Gastrocnemius medialis (tissue), 4 donors: ENCODE measurements at regions not wholly inside any gene's neighbourhood (a gene's known extent, or its start where the extent isn't known, plus 50 kb on each side); places are given as distances from the start of the nearest gene placed in this dataset.

ENCODE experiments used
- ATAC-seq, 2 donors: fragments of 150-250 bp; one replicate each; pipeline ENCODE4 v1.9.1; 2016
- DNase-seq, 2 donors: peaks; one replicate each; pipeline ENCODE4 v3.0.0-alpha.2; 2019
- H3K27ac ChIP-seq, 4 donors: fragments of 200-600 bp; sonication (generic); 1 replicate in 1 of 4; 2 replicates in 3 of 4; pipeline ENCODE4 v1.5.1; 2016 to 2018; ENCODE audit warnings: mild to moderate bottlenecking in 2 of 4, moderate library complexity in 1 of 4
- H3K27me3 ChIP-seq, 3 donors: fragments of 200-600 bp; sonication (generic) in 2 of 3; 1 replicate in 1 of 3; 2 replicates in 2 of 3; pipeline versions ENCODE4 v1.5.1 to v1.6.0; 2016 to 2019; ENCODE audit warnings: mild to moderate bottlenecking in 1 of 3, moderate library complexity in 1 of 3
- H3K36me3 ChIP-seq, 2 donors: fragments of 200-600 bp; sonication (generic) in 1 of 2; one replicate each; pipeline ENCODE4 v1.5.1; 2017 to 2018
- H3K4me1 ChIP-seq, 2 donors: fragments of 200-600 bp; sonication (generic) in 1 of 2; one replicate each; pipeline ENCODE4 v1.5.1; 2016 to 2017; ENCODE audit warnings: mild to moderate bottlenecking in 2 of 2
- H3K4me3 ChIP-seq, 4 donors: fragments of 200-600 bp; sonication (generic) in 3 of 4; 1 replicate in 1 of 4; 2 replicates in 3 of 4; pipeline ENCODE4 v1.5.1; 2016 to 2019; ENCODE audit warnings: mild to moderate bottlenecking in 2 of 4
- H3K9me3 ChIP-seq, 3 donors: fragments of 200-600 bp; sonication (generic) in 2 of 3; 1 replicate in 1 of 3; 2 replicates in 2 of 3; pipeline ENCODE4 v1.5.1; 2016 to 2019
- CTCF ChIP-seq, 5 experiments: fragments of 450-650 bp in 3 of 5; fragments of 200-600 bp in 2 of 5; sonication (generic) in 2 of 5; IDR thresholded peaks in 4 of 5; conservative IDR thresholded peaks in 1 of 5; 1 replicate in 4 of 5; 2 replicates in 1 of 5; pipeline ENCODE4 v1.5.1; 2016 to 2019; ENCODE audit warnings: antibody characterized with exemption in 5 of 5, mild to moderate bottlenecking in 3 of 5, moderate library complexity in 3 of 5
- POLR2A ChIP-seq, 2 donors: fragments of 450-650 bp; IDR thresholded peaks; one replicate each; pipeline ENCODE4 v1.6.1; 2017; ENCODE audit warnings: antibody characterized with exemption in 2 of 2, mild to moderate bottlenecking in 2 of 2, moderate library complexity in 2 of 2
- in situ Hi-C, 4 donors: fragments of 200-750 bp; cut with MboI; loops; one replicate each; pipeline versions ENCODE4 v1.15.0 to v1.8.0; 2017; ENCODE audit warnings: low sequenced_read_pairs in 4 of 4
- intact Hi-C: fragments of 100-400 bp; cut with DNase I; formaldehyde crosslinking; loops from one replicate; pipeline ENCODE4 v1.15.1; 2023; ENCODE audit warnings: low total_unique reads

- ATAC-seq (no peak), DNase-seq (no peak)
- in situ Hi-C loops (no loop called here), intact Hi-C loops (no loop called here)
- H3K4me1 ChIP-seq = no peaks in the 10 kb centered on the region
- TF ChIP-seq POLR2A (IDR thresholded peaks at IDR 0.05) (no peak), CTCF (IDR thresholded peaks at IDR 0.05 in 4 of 5, conservative IDR thresholded peaks at IDR 0.05 in 1 of 5) (no peak)
- H3K36me3 ChIP-seq = no peaks in the 10 kb centered on the region
- H3K27ac ChIP-seq = no peak overlapping the region
- H3K4me3 ChIP-seq = no peak overlapping the region
- peaks cover 0 to 9% (median 5%) of the 10 kb centered on the region in 3 donors for H3K27me3 ChIP-seq
- no peaks in the 10 kb centered on the region for H3K9me3 ChIP-seq
Observed at GRCh38 chr9:36765077-36765390, 192.3 kb downstream of the MELK start.

- no peak for TF ChIP-seq POLR2A (IDR thresholded peaks at IDR 0.05)
- peak overlapping the region in 2 of 4 donors; percentile 17 to 39 for H3K4me3 ChIP-seq
- intact Hi-C loops (no loop called here), in situ Hi-C loops (no loop called here)
- ATAC-seq (peak in 1 of 2 donors; percentile 56), DNase-seq (peak; percentile 22 to 38)
- H3K36me3 ChIP-seq = no peaks in the 10 kb centered on the region
- no peaks in the 10 kb centered on the region for H3K4me1 ChIP-seq
- no peaks in the 10 kb centered on the region for H3K9me3 ChIP-seq
- H3K27ac ChIP-seq = no peak overlapping the region
- H3K27me3 ChIP-seq = peaks cover 0 to 7% (median 2%) of the 10 kb centered on the region in 3 donors
Observed at GRCh38 chr9:36765468-36766341, 193.0 kb downstream of the MELK start.

- intact Hi-C loops (no loop called here), in situ Hi-C loops (no loop called here)
- DNase-seq (no peak), ATAC-seq (no peak)
- TF ChIP-seq POLR2A (IDR thresholded peaks at IDR 0.05) (no peak), CTCF (IDR thresholded peaks at IDR 0.05 in 4 of 5, conservative IDR thresholded peaks at IDR 0.05 in 1 of 5) (no peak)
- no peaks in the 10 kb centered on the region for H3K9me3 ChIP-seq
- no peaks in the 10 kb centered on the region for H3K4me1 ChIP-seq
- no peak overlapping the region for H3K4me3 ChIP-seq
- H3K27ac ChIP-seq = no peak overlapping the region
- no peaks in the 10 kb centered on the region for H3K36me3 ChIP-seq
- H3K27me3 ChIP-seq = peaks cover 2 to 6% (median 4%) of the 10 kb centered on the region in 3 donors
Observed at GRCh38 chr9:36768677-36769076, 196.0 kb downstream of the MELK start.

GRCh38 chr9:36770025-36770424 is 197.3 kb downstream of the MELK start:
- no peak overlapping the region for H3K4me3 ChIP-seq
- no peak for ATAC-seq
- no peak for DNase-seq
- H3K4me1 ChIP-seq = no peaks in the 10 kb centered on the region
- peaks cover 0 to 6% (median 6%) of the 10 kb centered on the region in 3 donors for H3K27me3 ChIP-seq
- H3K27ac ChIP-seq = no peak overlapping the region
- in situ Hi-C loops (no loop called here), intact Hi-C loops (no loop called here)
- TF ChIP-seq CTCF (IDR thresholded peaks at IDR 0.05 in 4 of 5, conservative IDR thresholded peaks at IDR 0.05 in 1 of 5) (no peak), POLR2A (IDR thresholded peaks at IDR 0.05) (no peak)
- no peaks in the 10 kb centered on the region for H3K9me3 ChIP-seq
- H3K36me3 ChIP-seq = no peaks in the 10 kb centered on the region

- Histone ChIP-seq H3K4me3 (no peak overlapping the region), H3K4me1 (no peaks in the 10 kb centered on the region), H3K27me3 (peaks cover 0 to 6% (median 6%) of the 10 kb centered on the region in 3 donors), H3K36me3 (no peaks in the 10 kb centered on the region), H3K27ac (no peak overlapping the region), H3K9me3 (no peaks in the 10 kb centered on the region)
- ATAC-seq = no peak
- intact Hi-C loops (no loop called here), in situ Hi-C loops (no loop called here)
- no peak for DNase-seq
- TF ChIP-seq CTCF (IDR thresholded peaks at IDR 0.05 in 4 of 5, conservative IDR thresholded peaks at IDR 0.05 in 1 of 5) (no peak), POLR2A (IDR thresholded peaks at IDR 0.05) (no peak)
Observed at GRCh38 chr9:36772449-36773403, 200.0 kb downstream of the MELK start.
